Stimulated activated naive CD8-positive, alpha-beta T cell treated with anti-CD3 and anti-CD28 coated beads, Interleukin-15, Interleukin-2, amounts not matched to agents 100 ng/mL and 50 ng/mL, for 24 hours (primary cell): ENCODE measurements at regions not wholly inside any gene's neighbourhood (a gene's known extent, or its start where the extent isn't known, plus 50 kb on each side); places are given as distances from the start of the nearest gene placed in this dataset.
"Not testable (repeated sequence)": the region's sequence is repeated elsewhere in the genome, so short reads cannot be mapped to it uniquely, and the experiment has no call there.

Experiments
- H3K27ac Mint-ChIP-seq: one replicate; pipeline ENCODE4 v1.8.0; 2021; ENCODE audit warnings: mild to moderate bottlenecking, mixed read lengths
- H3K27me3 Mint-ChIP-seq: one replicate; pipeline ENCODE4 v1.8.0; 2021; ENCODE audit warnings: mixed read lengths
- H3K36me3 Mint-ChIP-seq: one replicate; pipeline ENCODE4 v1.8.0; 2021; ENCODE audit warnings: low read depth, mixed read lengths
- H3K4me1 Mint-ChIP-seq: one replicate; pipeline ENCODE4 v1.8.0; 2021; ENCODE audit warnings: low read depth, mixed read lengths
- H3K4me3 Mint-ChIP-seq: one replicate; pipeline ENCODE4 v1.8.0; 2021; ENCODE audit warnings: mild to moderate bottlenecking, mixed read lengths
- H3K9me3 Mint-ChIP-seq: one replicate; pipeline ENCODE4 v1.8.0; 2021; ENCODE audit warnings: mixed read lengths

GRCh38 chr12:74250891-74251290, 286.7 kb upstream of the ATXN7L3B start:
- Mint-ChIP-seq H3K4me3 (no peak overlapping the region), H3K9me3 (peaks cover 11% of the 10 kb centered on the region), H3K4me1 (no peaks in the 10 kb centered on the region), H3K27ac (no peak overlapping the region), H3K36me3 (no peaks in the 10 kb centered on the region), H3K27me3 (no peaks in the 10 kb centered on the region)

GRCh38 chr12:74253826-74254225, 283.8 kb upstream of the ATXN7L3B start:
- not testable (repeated sequence) for H3K4me3 Mint-ChIP-seq, H3K9me3 Mint-ChIP-seq, H3K27ac Mint-ChIP-seq, H3K36me3 Mint-ChIP-seq, H3K27me3 Mint-ChIP-seq, H3K4me1 Mint-ChIP-seq

GRCh38 chr12:74254784-74255183, 282.9 kb upstream of the ATXN7L3B start:
- no peaks in the 10 kb centered on the region for H3K36me3 Mint-ChIP-seq
- H3K4me1 Mint-ChIP-seq = no peaks in the 10 kb centered on the region
- no peak overlapping the region for H3K4me3 Mint-ChIP-seq
- H3K27me3 Mint-ChIP-seq = no peaks in the 10 kb centered on the region
- no peak overlapping the region for H3K27ac Mint-ChIP-seq
- peaks cover 7% of the 10 kb centered on the region for H3K9me3 Mint-ChIP-seq

- no peak overlapping the region for H3K27ac Mint-ChIP-seq
- H3K27me3 Mint-ChIP-seq = no peaks in the 10 kb centered on the region
- H3K4me1 Mint-ChIP-seq = no peaks in the 10 kb centered on the region
- H3K36me3 Mint-ChIP-seq = no peaks in the 10 kb centered on the region
- no peak overlapping the region for H3K4me3 Mint-ChIP-seq
- no peaks in the 10 kb centered on the region for H3K9me3 Mint-ChIP-seq
Observed at GRCh38 chr12:74259199-74259598, 278.4 kb upstream of the ATXN7L3B start.

- Mint-ChIP-seq H3K27me3 (no peaks in the 10 kb centered on the region), H3K27ac (no peak overlapping the region), H3K36me3 (no peaks in the 10 kb centered on the region), H3K4me1 (no peaks in the 10 kb centered on the region), H3K9me3 (no peaks in the 10 kb centered on the region), H3K4me3 (no peak overlapping the region)
Observed at GRCh38 chr12:74264692-74265091, 272.9 kb upstream of the ATXN7L3B start.

- H3K36me3 Mint-ChIP-seq, H3K9me3 Mint-ChIP-seq, H3K27ac Mint-ChIP-seq, H3K4me1 Mint-ChIP-seq, H3K4me3 Mint-ChIP-seq, H3K27me3 Mint-ChIP-seq: not testable (repeated sequence)
Observed at GRCh38 chr12:74269355-74269754, 268.3 kb upstream of the ATXN7L3B start.

GRCh38 chr12:74280156-74280655, 257.4 kb upstream of the ATXN7L3B start:
- no peaks in the 10 kb centered on the region for H3K4me1 Mint-ChIP-seq
- H3K9me3 Mint-ChIP-seq = peaks cover 9% of the 10 kb centered on the region
- no peaks in the 10 kb centered on the region for H3K27me3 Mint-ChIP-seq
- H3K27ac Mint-ChIP-seq = no peak overlapping the region
- H3K4me3 Mint-ChIP-seq = no peak overlapping the region
- H3K36me3 Mint-ChIP-seq = no peaks in the 10 kb centered on the region

GRCh38 chr12:74281401-74282180, 256.0 kb upstream of the ATXN7L3B start:
- not testable (repeated sequence) for H3K27me3 Mint-ChIP-seq

GRCh38 chr12:74283646-74284045, 254.0 kb upstream of the ATXN7L3B start:
- no peaks in the 10 kb centered on the region for H3K4me1 Mint-ChIP-seq
- no peak overlapping the region for H3K4me3 Mint-ChIP-seq
- H3K36me3 Mint-ChIP-seq = no peaks in the 10 kb centered on the region
- H3K9me3 Mint-ChIP-seq = no peaks in the 10 kb centered on the region
- no peak overlapping the region for H3K27ac Mint-ChIP-seq
- H3K27me3 Mint-ChIP-seq = no peaks in the 10 kb centered on the region

More at GRCh38 chr12:74281401-74282180, 256.0 kb upstream of the ATXN7L3B start:
- not testable (repeated sequence) for H3K4me1 Mint-ChIP-seq, H3K36me3 Mint-ChIP-seq, H3K4me3 Mint-ChIP-seq, H3K9me3 Mint-ChIP-seq, H3K27ac Mint-ChIP-seq

- no peaks in the 10 kb centered on the region for H3K27me3 Mint-ChIP-seq
- H3K27ac Mint-ChIP-seq = no peak overlapping the region
- H3K9me3 Mint-ChIP-seq = no peaks in the 10 kb centered on the region
- no peaks in the 10 kb centered on the region for H3K4me1 Mint-ChIP-seq
- H3K36me3 Mint-ChIP-seq = no peaks in the 10 kb centered on the region
- no peak overlapping the region for H3K4me3 Mint-ChIP-seq
Observed at GRCh38 chr12:74285773-74286172, 251.9 kb upstream of the ATXN7L3B start.

GRCh38 chr12:74286254-74286653, 251.4 kb upstream of the ATXN7L3B start:
- Mint-ChIP-seq H3K4me1 (no peaks in the 10 kb centered on the region), H3K27ac (no peak overlapping the region), H3K9me3 (no peaks in the 10 kb centered on the region), H3K36me3 (no peaks in the 10 kb centered on the region), H3K27me3 (no peaks in the 10 kb centered on the region), H3K4me3 (no peak overlapping the region)

GRCh38 chr12:74292351-74293194, 245.1 kb upstream of the ATXN7L3B start:
- Mint-ChIP-seq H3K4me3 (no peak overlapping the region), H3K27ac (no peak overlapping the region), H3K36me3 (no peaks in the 10 kb centered on the region), H3K27me3 (no peaks in the 10 kb centered on the region), H3K4me1 (no peaks in the 10 kb centered on the region), H3K9me3 (no peaks in the 10 kb centered on the region)

- no peak overlapping the region for H3K4me3 Mint-ChIP-seq
- no peak overlapping the region for H3K27ac Mint-ChIP-seq
- H3K27me3 Mint-ChIP-seq = no peaks in the 10 kb centered on the region
- no peaks in the 10 kb centered on the region for H3K4me1 Mint-ChIP-seq
- no peaks in the 10 kb centered on the region for H3K36me3 Mint-ChIP-seq
- H3K9me3 Mint-ChIP-seq = no peaks in the 10 kb centered on the region
Observed at GRCh38 chr12:74293689-74294131, 243.9 kb upstream of the ATXN7L3B start.

GRCh38 chr12:74317078-74317601, 220.5 kb upstream of the ATXN7L3B start:
- Mint-ChIP-seq H3K4me3 (no peak overlapping the region), H3K9me3 (no peaks in the 10 kb centered on the region), H3K4me1 (no peaks in the 10 kb centered on the region), H3K36me3 (no peaks in the 10 kb centered on the region), H3K27me3 (no peaks in the 10 kb centered on the region), H3K27ac (no peak overlapping the region)

- no peak overlapping the region for H3K4me3 Mint-ChIP-seq
- H3K36me3 Mint-ChIP-seq = no peaks in the 10 kb centered on the region
- no peak overlapping the region for H3K27ac Mint-ChIP-seq
- no peaks in the 10 kb centered on the region for H3K9me3 Mint-ChIP-seq
- no peaks in the 10 kb centered on the region for H3K27me3 Mint-ChIP-seq
- no peaks in the 10 kb centered on the region for H3K4me1 Mint-ChIP-seq
Observed at GRCh38 chr12:74317741-74318140, 219.9 kb upstream of the ATXN7L3B start.
